ENCODE measurements at regions not wholly inside any gene's neighbourhood (a gene's known extent, or its start where the extent isn't known, plus 50 kb on each side); places are given as distances from the start of the nearest gene placed in this dataset.

- no peak for TF ChIP-seq ZBTB7A (IDR thresholded peaks at IDR 0.05; ENCODE audit: low read depth)
- TF ChIP-seq FOXM1 (IDR thresholded peaks at IDR 0.05; ENCODE audit: borderline replicate concordance, low read depth) = no peak
- no peak for TF ChIP-seq USF1 (IDR thresholded peaks at IDR 0.05)
- TF ChIP-seq MAX (IDR thresholded peaks at IDR 0.05) = no peak
- TF ChIP-seq TAF1 (IDR thresholded peaks at IDR 0.05; ENCODE audit: low read depth) = no peak
- TF ChIP-seq EP300 (IDR thresholded peaks at IDR 0.05; ENCODE audit: borderline replicate concordance) = no peak
- TF ChIP-seq EGR1 (IDR thresholded peaks at IDR 0.05) = no peak
- TF ChIP-seq REST (IDR thresholded peaks at IDR 0.05; ENCODE audit: low read depth) = no peak
- no peak for TF ChIP-seq NFIC (IDR thresholded peaks at IDR 0.05)
- no peak for TF ChIP-seq RAD21 (IDR thresholded peaks at IDR 0.05; ENCODE audit: low read depth)
Observed at GRCh38 chr2:196410008-196410407, 229.5 kb upstream of the CCDC150 start.

- TF ChIP-seq YY1 (IDR thresholded peaks at IDR 0.05; ENCODE audit: low read depth) (no peak), EP300 (IDR thresholded peaks at IDR 0.05; ENCODE audit: borderline replicate concordance) (no peak), TAF1 (IDR thresholded peaks at IDR 0.05; ENCODE audit: low read depth) (no peak), CEBPB (IDR thresholded peaks at IDR 0.05) (no peak), TEAD4 (IDR thresholded peaks at IDR 0.05) (no peak), USF1 (IDR thresholded peaks at IDR 0.05) (no peak), EGR1 (IDR thresholded peaks at IDR 0.05) (no peak), MAX (IDR thresholded peaks at IDR 0.05) (no peak), FOXM1 (IDR thresholded peaks at IDR 0.05; ENCODE audit: borderline replicate concordance, low read depth) (no peak)
Observed at GRCh38 chr2:196413821-196414274, 225.7 kb upstream of the CCDC150 start.

GRCh38 chr2:196415384-196415783, 224.1 kb upstream of the CCDC150 start:
- no peak for TF ChIP-seq NFIC (IDR thresholded peaks at IDR 0.05)
- no peak for TF ChIP-seq EP300 (IDR thresholded peaks at IDR 0.05; ENCODE audit: borderline replicate concordance)
- TF ChIP-seq YY1 (IDR thresholded peaks at IDR 0.05; ENCODE audit: low read depth) = no peak
- TF ChIP-seq RAD21 (IDR thresholded peaks at IDR 0.05; ENCODE audit: low read depth) = no peak
- no peak for TF ChIP-seq TCF12 (IDR thresholded peaks at IDR 0.05; ENCODE audit: low read depth)
- no peak for TF ChIP-seq USF1 (IDR thresholded peaks at IDR 0.05)
- no peak for TF ChIP-seq MAX (IDR thresholded peaks at IDR 0.05)
- TF ChIP-seq REST (IDR thresholded peaks at IDR 0.05; ENCODE audit: low read depth) = no peak
- no peak for TF ChIP-seq TEAD4 (IDR thresholded peaks at IDR 0.05)
- no peak for TF ChIP-seq FOXM1 (IDR thresholded peaks at IDR 0.05; ENCODE audit: borderline replicate concordance, low read depth)

GRCh38 chr2:196420143-196420542, 219.4 kb upstream of the CCDC150 start:
- TF ChIP-seq EGR1 (IDR thresholded peaks at IDR 0.05) (no peak), YY1 (IDR thresholded peaks at IDR 0.05; ENCODE audit: low read depth) (no peak), TCF12 (IDR thresholded peaks at IDR 0.05; ENCODE audit: low read depth) (no peak), REST (IDR thresholded peaks at IDR 0.05; ENCODE audit: low read depth) (no peak), EP300 (IDR thresholded peaks at IDR 0.05; ENCODE audit: borderline replicate concordance) (no peak), TEAD4 (IDR thresholded peaks at IDR 0.05) (no peak), NFIC (IDR thresholded peaks at IDR 0.05) (no peak), MAX (IDR thresholded peaks at IDR 0.05) (no peak), USF1 (IDR thresholded peaks at IDR 0.05) (no peak), CEBPB (IDR thresholded peaks at IDR 0.05) (no peak)
